ENCODE measurements at regions not wholly inside any gene's neighbourhood (a gene's known extent, or its start where the extent isn't known, plus 50 kb on each side); places are given as distances from the start of the nearest gene placed in this dataset.

GRCh38 chr12:65622056-65622455 lies 202.2 kb upstream of the HMGA2 start:
- Histone ChIP-seq H3K4me3 (no peak overlapping the region), H3K27me3 (ENCODE audit: low read depth) (peaks cover 7% of the 10 kb centered on the region), H3K9me3 (no peaks in the 10 kb centered on the region), H3K4me1 (no peaks in the 10 kb centered on the region), H3K27ac (no peak overlapping the region), H3K36me3 (no peaks in the 10 kb centered on the region)
- DNase-seq (no peak), ATAC-seq (no peak)
- intact Hi-C loops (cut with DNase I), result no loop called here
- TF ChIP-seq CTCF (IDR thresholded peaks at IDR 0.05), result no peak

GRCh38 chr12:65623507-65623906 lies 200.8 kb upstream of the HMGA2 start:
- H3K27me3 ChIP-seq (ENCODE audit: low read depth), result peaks cover 7% of the 10 kb centered on the region
- no peak for TF ChIP-seq CTCF (IDR thresholded peaks at IDR 0.05)
- no peak overlapping the region for H3K4me3 ChIP-seq
- no peaks in the 10 kb centered on the region for H3K4me1 ChIP-seq
- no peaks in the 10 kb centered on the region for H3K9me3 ChIP-seq
- no peak for ATAC-seq
- H3K36me3 ChIP-seq, result no peaks in the 10 kb centered on the region
- intact Hi-C loops (cut with DNase I), result no loop called here
- H3K27ac ChIP-seq, result no peak overlapping the region
- DNase-seq, result no peak

GRCh38 chr12:65624554-65625086 lies 199.7 kb upstream of the HMGA2 start:
- no peak for TF ChIP-seq CTCF (IDR thresholded peaks at IDR 0.05)
- no peak for ATAC-seq
- no peak overlapping the region for H3K4me3 ChIP-seq
- H3K27ac ChIP-seq, result no peak overlapping the region
- no peak for DNase-seq
- intact Hi-C loops (cut with DNase I), result no loop called here
- H3K36me3 ChIP-seq, result no peaks in the 10 kb centered on the region
- H3K4me1 ChIP-seq, result no peaks in the 10 kb centered on the region
- H3K9me3 ChIP-seq, result no peaks in the 10 kb centered on the region
- H3K27me3 ChIP-seq (ENCODE audit: low read depth), result peaks cover 3% of the 10 kb centered on the region

DNA sequence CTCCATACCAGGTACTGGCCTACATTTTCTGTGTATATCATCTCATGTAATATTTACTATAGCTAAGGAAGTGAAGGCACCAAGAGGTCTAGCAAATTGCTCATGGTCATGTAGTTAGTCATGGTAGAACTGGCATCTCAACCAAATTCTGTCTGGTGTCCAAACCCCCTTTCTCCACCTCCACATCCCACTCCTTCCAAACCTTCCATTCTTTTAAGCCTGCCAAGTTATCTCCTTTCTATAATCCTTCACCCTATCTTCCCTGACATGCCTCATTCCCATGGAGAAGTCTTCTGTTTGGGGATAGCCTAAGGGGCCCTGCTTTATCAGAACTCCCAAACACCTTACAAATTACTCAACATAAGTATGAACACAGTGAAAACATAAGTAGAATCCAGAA lies 196.2 kb upstream of the HMGA2 start:
- H3K4me1 ChIP-seq, result no peaks in the 10 kb centered on the region
- H3K4me3 ChIP-seq, result no peak overlapping the region
- H3K36me3 ChIP-seq, result no peaks in the 10 kb centered on the region
- DNase-seq (no peak), ATAC-seq (no peak)
- intact Hi-C loops (cut with DNase I), result no loop called here
- no peaks in the 10 kb centered on the region for H3K9me3 ChIP-seq
- no peak overlapping the region for H3K27ac ChIP-seq
- H3K27me3 ChIP-seq (ENCODE audit: low read depth), result no peaks in the 10 kb centered on the region
- TF ChIP-seq CTCF (IDR thresholded peaks at IDR 0.05), result no peak

DNA sequence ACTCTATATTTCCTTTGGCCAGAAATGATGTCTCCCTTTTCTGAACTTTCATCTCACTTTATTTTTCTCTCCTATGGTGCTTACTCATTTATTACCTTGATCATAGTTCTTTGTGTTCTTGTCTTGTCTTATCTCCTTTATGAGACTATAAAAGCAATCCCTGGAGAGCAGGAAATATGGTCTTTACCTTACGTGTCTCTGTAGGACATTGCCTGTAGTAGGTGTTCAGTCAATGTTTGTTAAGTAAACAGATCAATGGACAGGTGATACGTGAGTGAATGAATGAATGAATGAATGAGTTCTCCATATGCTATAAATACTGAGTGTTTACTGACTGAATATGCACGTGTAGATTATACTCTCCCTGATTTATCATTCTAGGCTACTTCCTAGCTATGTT lies 193.7 kb upstream of the HMGA2 start:
- no peak overlapping the region for H3K4me3 ChIP-seq
- no peaks in the 10 kb centered on the region for H3K9me3 ChIP-seq
- DNase-seq, result no peak
- no peaks in the 10 kb centered on the region for H3K27me3 ChIP-seq (ENCODE audit: low read depth)
- ATAC-seq, result no peak
- intact Hi-C loops (cut with DNase I), result no loop called here
- H3K27ac ChIP-seq, result no peak overlapping the region
- H3K4me1 ChIP-seq, result no peaks in the 10 kb centered on the region
- no peaks in the 10 kb centered on the region for H3K36me3 ChIP-seq
- no peak for TF ChIP-seq CTCF (IDR thresholded peaks at IDR 0.05)

Data from lower lobe of right lung (tissue), 2 donors.